ENCODE measurements at regions not wholly inside any gene's neighbourhood (a gene's known extent, or its start where the extent isn't known, plus 50 kb on each side); places are given as distances from the start of the nearest gene placed in this dataset.

DNA sequence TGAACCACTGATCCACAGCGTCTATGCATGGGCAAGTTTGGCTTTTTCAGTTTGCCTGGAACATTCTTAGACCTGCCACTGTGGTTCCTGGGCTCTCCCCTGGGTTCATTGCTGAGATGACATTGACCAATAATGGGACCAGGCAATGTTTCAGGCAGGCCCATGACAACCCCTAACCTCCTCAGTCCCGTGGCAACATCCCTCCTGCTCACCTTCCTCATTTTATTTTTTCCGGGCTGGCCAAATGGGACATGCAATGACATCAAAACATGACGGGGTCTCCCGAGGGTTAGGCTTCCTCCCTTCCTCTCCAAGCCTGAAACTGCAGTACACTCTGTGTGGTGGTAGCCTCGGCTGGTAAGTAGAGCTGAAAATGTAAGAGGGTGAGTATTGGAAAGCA, 234.0 kb upstream of the RREB1 start (continued):
- TF ChIP-seq DLX4 (CRISPR knock-in tag; IDR thresholded peaks at IDR 0.05) = no peak
- TF ChIP-seq TCFL5 (CRISPR knock-in tag; conservative IDR thresholded peaks at IDR 0.05) = no peak
- TF ChIP-seq HLTF (IDR thresholded peaks at IDR 0.05) = no peak
- TF ChIP-seq ZNF398 (CRISPR knock-in tag; IDR thresholded peaks at IDR 0.05) = no peak
- no peak for TF ChIP-seq RFX5 (IDR thresholded peaks at IDR 0.05; ENCODE audit: low read depth, low read length)
- TF ChIP-seq, protein P1, sequence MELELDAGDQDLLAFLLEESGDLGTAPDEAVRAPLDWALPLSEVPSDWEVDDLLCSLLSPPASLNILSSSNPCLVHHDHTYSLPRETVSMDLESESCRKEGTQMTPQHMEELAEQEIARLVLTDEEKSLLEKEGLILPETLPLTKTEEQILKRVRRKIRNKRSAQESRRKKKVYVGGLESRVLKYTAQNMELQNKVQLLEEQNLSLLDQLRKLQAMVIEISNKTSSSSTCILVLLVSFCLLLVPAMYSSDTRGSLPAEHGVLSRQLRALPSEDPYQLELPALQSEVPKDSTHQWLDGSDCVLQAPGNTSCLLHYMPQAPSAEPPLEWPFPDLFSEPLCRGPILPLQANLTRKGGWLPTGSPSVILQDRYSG (tag; conservative IDR thresholded peaks at IDR 0.05; ENCODE audit: low read depth) = no peak
- TF ChIP-seq, protein P2, sequence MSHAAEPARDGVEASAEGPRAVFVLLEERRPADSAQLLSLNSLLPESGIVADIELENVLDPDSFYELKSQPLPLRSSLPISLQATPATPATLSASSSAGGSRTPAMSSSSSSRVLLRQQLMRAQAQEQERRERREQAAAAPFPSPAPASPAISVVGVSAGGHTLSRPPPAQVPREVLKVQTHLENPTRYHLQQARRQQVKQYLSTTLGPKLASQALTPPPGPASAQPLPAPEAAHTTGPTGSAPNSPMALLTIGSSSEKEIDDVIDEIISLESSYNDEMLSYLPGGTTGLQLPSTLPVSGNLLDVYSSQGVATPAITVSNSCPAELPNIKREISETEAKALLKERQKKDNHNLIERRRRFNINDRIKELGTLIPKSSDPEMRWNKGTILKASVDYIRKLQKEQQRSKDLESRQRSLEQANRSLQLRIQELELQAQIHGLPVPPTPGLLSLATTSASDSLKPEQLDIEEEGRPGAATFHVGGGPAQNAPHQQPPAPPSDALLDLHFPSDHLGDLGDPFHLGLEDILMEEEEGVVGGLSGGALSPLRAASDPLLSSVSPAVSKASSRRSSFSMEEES (CRISPR knock-in tag; IDR thresholded peaks at IDR 0.05) = no peak

Measured in K562 (cell line).